Left lung (tissue), 4 donors: ENCODE measurements at regions not wholly inside any gene's neighbourhood (a gene's known extent, or its start where the extent isn't known, plus 50 kb on each side); places are given as distances from the start of the nearest gene placed in this dataset.
A peak's percentile ranks its signal among the peaks of the same experiment; 100 is the strongest.

Experiments used
- ATAC-seq: fragments of 200-7000 bp; cut with Tn5 transposase; one replicate; pipeline ENCODE4 v1.9.1; 2020; ENCODE audit warnings: moderate library complexity
- DNase-seq, 4 donors: peaks; one replicate each; pipeline ENCODE4 v3.0.0-alpha.2; 2013 to 2020
- H3K27ac ChIP-seq, 2 donors: fragments of 200-600 bp; sonication (generic) in 1 of 2; one replicate each; pipeline versions ENCODE4 v1.5.0 to v1.8.0; 2020 to 2021
- H3K27me3 ChIP-seq, 2 donors: fragments of 200-600 bp; sonication (generic) in 1 of 2; one replicate each; pipeline versions ENCODE4 v1.5.0 to v1.8.0; 2020 to 2021
- H3K36me3 ChIP-seq, 2 donors: fragments of 200-600 bp; sonication (generic) in 1 of 2; one replicate each; pipeline versions ENCODE4 v1.5.0 to v1.8.0; 2020 to 2021
- H3K4me1 ChIP-seq, 2 donors: fragments of 200-600 bp; one replicate each; pipeline ENCODE4 v1.8.0; 2021
- H3K4me3 ChIP-seq, 2 donors: fragments of 200-600 bp; sonication (generic) in 1 of 2; one replicate each; pipeline versions ENCODE4 v1.5.0 to v1.8.0; 2020 to 2021; ENCODE audit warnings: mild to moderate bottlenecking in 1 of 2
- H3K9me3 ChIP-seq, 2 donors: fragments of 200-600 bp; sonication (generic) in 1 of 2; one replicate each; pipeline versions ENCODE4 v1.5.0 to v1.8.0; 2020 to 2021
- intact Hi-C, 2 donors: fragments of 100-400 bp; cut with DNase I; formaldehyde crosslinking; loops; one replicate each; pipeline versions ENCODE4 v1.11.2 to v1.14.2; 2022
- TF ChIP-seq, protein P1 (sequence below), 2 donors: fragments of 200-600 bp; sonication (generic) in 1 of 2; IDR thresholded peaks; one replicate each; pipeline versions ENCODE4 v1.5.0 to v1.8.0; 2021; ENCODE audit warnings: antibody characterized with exemption in 2 of 2
- donor health status: DM: no; HTN: yes; CAD: no.
- donor health status: DM: no; HTN: no; CAD: no.

DNA sequence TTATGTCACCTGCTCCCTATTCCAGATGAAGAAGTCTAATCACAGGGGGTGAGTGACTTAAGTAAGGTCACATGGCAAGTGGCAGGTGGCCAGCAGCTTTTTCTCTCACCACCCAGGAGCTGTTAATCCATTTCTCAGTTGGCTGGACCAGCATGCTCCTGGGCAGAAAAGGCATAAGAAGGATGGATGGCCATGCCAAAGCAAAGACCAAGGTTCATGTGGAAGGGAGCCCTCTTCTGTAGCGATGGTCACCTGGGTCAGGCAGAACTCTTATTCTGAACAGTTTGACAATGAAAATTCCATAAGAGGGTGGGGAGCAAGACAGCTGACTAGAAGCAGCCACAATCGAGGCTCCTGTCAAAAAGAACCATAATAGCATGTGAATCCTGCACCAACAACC lies 538.1 kb downstream of the SUCLA2 start:
- Histone ChIP-seq H3K4me1 (no peaks in the 10 kb centered on the region), H3K27ac (no peak overlapping the region), H3K27me3 (no peaks in the 10 kb centered on the region), H3K9me3 (peaks cover 0 to 6% of the 10 kb centered on the region in 2 donors), H3K4me3 (no peak overlapping the region), H3K36me3 (no peaks in the 10 kb centered on the region)
- ATAC-seq (no peak), DNase-seq (no peak)
- TF ChIP-seq, protein P1, sequence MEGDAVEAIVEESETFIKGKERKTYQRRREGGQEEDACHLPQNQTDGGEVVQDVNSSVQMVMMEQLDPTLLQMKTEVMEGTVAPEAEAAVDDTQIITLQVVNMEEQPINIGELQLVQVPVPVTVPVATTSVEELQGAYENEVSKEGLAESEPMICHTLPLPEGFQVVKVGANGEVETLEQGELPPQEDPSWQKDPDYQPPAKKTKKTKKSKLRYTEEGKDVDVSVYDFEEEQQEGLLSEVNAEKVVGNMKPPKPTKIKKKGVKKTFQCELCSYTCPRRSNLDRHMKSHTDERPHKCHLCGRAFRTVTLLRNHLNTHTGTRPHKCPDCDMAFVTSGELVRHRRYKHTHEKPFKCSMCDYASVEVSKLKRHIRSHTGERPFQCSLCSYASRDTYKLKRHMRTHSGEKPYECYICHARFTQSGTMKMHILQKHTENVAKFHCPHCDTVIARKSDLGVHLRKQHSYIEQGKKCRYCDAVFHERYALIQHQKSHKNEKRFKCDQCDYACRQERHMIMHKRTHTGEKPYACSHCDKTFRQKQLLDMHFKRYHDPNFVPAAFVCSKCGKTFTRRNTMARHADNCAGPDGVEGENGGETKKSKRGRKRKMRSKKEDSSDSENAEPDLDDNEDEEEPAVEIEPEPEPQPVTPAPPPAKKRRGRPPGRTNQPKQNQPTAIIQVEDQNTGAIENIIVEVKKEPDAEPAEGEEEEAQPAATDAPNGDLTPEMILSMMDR (IDR thresholded peaks at IDR 0.05) = no peak
- intact Hi-C loops = no loop called here

- no peak for ATAC-seq
These were observed 539.3 kb downstream of the SUCLA2 start for GRCh38 chr13:47461816-47462215.

GRCh38 chr13:47459512-47459911 lies 541.6 kb downstream of the SUCLA2 start:
- ATAC-seq (no peak), DNase-seq (peak in 1 of 4 donors; percentile 11)
- TF ChIP-seq, protein P1 (IDR thresholded peaks at IDR 0.05) = no peak
- Histone ChIP-seq H3K36me3 (no peaks in the 10 kb centered on the region), H3K4me3 (no peak overlapping the region), H3K27ac (no peak overlapping the region), H3K4me1 (no peaks in the 10 kb centered on the region), H3K9me3 (no peaks in the 10 kb centered on the region), H3K27me3 (no peaks in the 10 kb centered on the region)
- intact Hi-C loops = no loop called here

More at GRCh38 chr13:47461816-47462215, 539.3 kb downstream of the SUCLA2 start:
- H3K36me3 ChIP-seq = no peaks in the 10 kb centered on the region
- H3K27ac ChIP-seq = no peak overlapping the region
- no peaks in the 10 kb centered on the region for H3K9me3 ChIP-seq
- H3K4me1 ChIP-seq = no peaks in the 10 kb centered on the region
- no peak for DNase-seq
- intact Hi-C loops = no loop called here
- TF ChIP-seq, protein P1 (IDR thresholded peaks at IDR 0.05) = no peak
- no peak overlapping the region for H3K4me3 ChIP-seq
- no peaks in the 10 kb centered on the region for H3K27me3 ChIP-seq

DNA sequence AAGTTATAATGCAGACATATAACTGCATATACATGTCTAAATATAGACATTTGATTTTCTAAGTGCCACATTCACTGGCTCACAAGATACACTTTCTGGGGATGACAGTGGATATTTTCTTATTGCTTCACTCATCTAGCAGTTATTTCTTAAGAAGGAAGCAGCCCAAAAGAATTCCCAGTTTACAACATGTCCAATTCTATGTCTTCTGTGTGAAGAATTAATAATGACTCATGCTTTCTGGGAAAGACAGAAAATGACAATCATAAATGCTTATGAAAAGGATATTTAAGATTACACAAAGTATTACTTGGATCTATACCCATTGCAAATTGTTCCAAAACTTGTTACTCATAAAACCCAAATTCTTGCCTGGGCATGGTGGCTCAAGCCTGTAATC lies 543.4 kb downstream of the SUCLA2 start:
- no peak overlapping the region for H3K4me3 ChIP-seq
- TF ChIP-seq, protein P1 (IDR thresholded peaks at IDR 0.05) = no peak
- H3K4me1 ChIP-seq = no peaks in the 10 kb centered on the region
- no peaks in the 10 kb centered on the region for H3K36me3 ChIP-seq
- ATAC-seq = no peak
- H3K27ac ChIP-seq = no peak overlapping the region
- no peaks in the 10 kb centered on the region for H3K9me3 ChIP-seq
- no peaks in the 10 kb centered on the region for H3K27me3 ChIP-seq
- intact Hi-C loops = no loop called here
- DNase-seq = no peak

DNA sequence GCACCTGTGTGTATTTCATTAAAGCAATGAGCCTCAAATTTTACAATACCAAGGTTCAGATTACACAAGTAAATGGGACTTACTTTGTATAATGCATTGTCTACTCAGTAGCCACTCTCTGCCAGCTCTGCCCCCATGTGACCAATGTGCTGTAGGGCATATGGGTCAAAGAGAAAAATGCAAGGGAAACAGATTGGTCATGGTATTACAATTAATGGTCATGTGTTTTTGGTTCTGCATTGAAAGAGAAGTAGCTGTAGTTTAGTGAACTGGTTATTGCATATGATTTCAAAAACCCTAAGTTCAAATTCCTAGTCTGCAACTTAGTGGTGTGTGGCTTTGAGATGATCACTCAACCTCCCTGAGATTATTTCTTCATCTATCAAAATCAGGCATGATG lies 545.4 kb downstream of the SUCLA2 start:
- Histone ChIP-seq H3K27me3 (no peaks in the 10 kb centered on the region), H3K4me3 (no peak overlapping the region), H3K36me3 (no peaks in the 10 kb centered on the region), H3K9me3 (no peaks in the 10 kb centered on the region), H3K4me1 (no peaks in the 10 kb centered on the region), H3K27ac (no peak overlapping the region)
- DNase-seq = peak in 1 of 4 donors; percentile 45
- intact Hi-C loops = no loop called here
- peak; percentile 76 for ATAC-seq
- TF ChIP-seq, protein P1 (IDR thresholded peaks at IDR 0.05) = no peak
